ENCODE measurements at regions not wholly inside any gene's neighbourhood (a gene's known extent, or its start where the extent isn't known, plus 50 kb on each side); places are given as distances from the start of the nearest gene placed in this dataset.
"Not testable (repeated sequence)": the region's sequence is repeated elsewhere in the genome, so short reads cannot be mapped to it uniquely, and the experiment has no call there.

DNA sequence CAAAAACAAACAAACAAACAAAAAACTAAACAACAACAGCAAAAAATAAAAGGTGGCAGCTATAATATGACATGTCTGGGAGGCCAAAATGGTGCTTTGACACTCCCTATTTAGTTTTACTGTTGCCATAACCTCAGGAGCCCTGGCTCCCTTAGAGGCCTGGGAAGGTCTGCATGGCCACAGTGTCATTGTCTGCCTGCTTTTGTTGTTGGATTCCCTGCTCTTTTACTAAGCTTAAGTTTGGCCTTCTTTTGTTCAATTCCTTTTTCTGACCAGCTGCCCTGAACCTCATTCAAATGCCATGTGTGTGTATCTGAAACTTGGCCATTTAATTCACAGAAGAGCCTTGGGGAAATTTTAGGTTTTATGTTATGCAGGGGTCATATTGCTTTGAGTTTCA lies 458.2 kb downstream of the TMEM232 start:
- no peaks in the 10 kb centered on the region for H3K4me1 ChIP-seq
- intact Hi-C loops (cut with DNase I), result no loop called here
- H3K4me3 ChIP-seq, result no peak overlapping the region
- H3K36me3 ChIP-seq, result no peaks in the 10 kb centered on the region
- H3K27me3 ChIP-seq, result no peaks in the 10 kb centered on the region
- no peak for DNase-seq (ENCODE audit: extremely low spot score in 2 of 2)
- TF ChIP-seq POLR2A (IDR thresholded peaks at IDR 0.05), result no peak
- TF ChIP-seq, protein P1, sequence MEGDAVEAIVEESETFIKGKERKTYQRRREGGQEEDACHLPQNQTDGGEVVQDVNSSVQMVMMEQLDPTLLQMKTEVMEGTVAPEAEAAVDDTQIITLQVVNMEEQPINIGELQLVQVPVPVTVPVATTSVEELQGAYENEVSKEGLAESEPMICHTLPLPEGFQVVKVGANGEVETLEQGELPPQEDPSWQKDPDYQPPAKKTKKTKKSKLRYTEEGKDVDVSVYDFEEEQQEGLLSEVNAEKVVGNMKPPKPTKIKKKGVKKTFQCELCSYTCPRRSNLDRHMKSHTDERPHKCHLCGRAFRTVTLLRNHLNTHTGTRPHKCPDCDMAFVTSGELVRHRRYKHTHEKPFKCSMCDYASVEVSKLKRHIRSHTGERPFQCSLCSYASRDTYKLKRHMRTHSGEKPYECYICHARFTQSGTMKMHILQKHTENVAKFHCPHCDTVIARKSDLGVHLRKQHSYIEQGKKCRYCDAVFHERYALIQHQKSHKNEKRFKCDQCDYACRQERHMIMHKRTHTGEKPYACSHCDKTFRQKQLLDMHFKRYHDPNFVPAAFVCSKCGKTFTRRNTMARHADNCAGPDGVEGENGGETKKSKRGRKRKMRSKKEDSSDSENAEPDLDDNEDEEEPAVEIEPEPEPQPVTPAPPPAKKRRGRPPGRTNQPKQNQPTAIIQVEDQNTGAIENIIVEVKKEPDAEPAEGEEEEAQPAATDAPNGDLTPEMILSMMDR (IDR thresholded peaks at IDR 0.05), result no peak
- TF ChIP-seq POLR2AphosphoS5 (IDR thresholded peaks at IDR 0.05; ENCODE audit: insufficient read depth in 1 of 2, low read depth in 1 of 2), result no peak
- H3K9me3 ChIP-seq, result no peaks in the 10 kb centered on the region
- no peak overlapping the region for H3K27ac ChIP-seq

GRCh38 chr5:110268985-110269384 lies 457.5 kb downstream of the TMEM232 start:
- Histone ChIP-seq H3K27me3 (no peaks in the 10 kb centered on the region), H3K36me3 (no peaks in the 10 kb centered on the region), H3K27ac (no peak overlapping the region), H3K4me3 (no peak overlapping the region), H3K9me3 (no peaks in the 10 kb centered on the region), H3K4me1 (no peaks in the 10 kb centered on the region)
- TF ChIP-seq POLR2A (IDR thresholded peaks at IDR 0.05) (no peak), POLR2AphosphoS5 (IDR thresholded peaks at IDR 0.05; ENCODE audit: insufficient read depth in 1 of 2, low read depth in 1 of 2) (no peak)
- TF ChIP-seq, protein P1 (IDR thresholded peaks at IDR 0.05), result no peak
- intact Hi-C loops (cut with DNase I), result no loop called here
- no peak for DNase-seq (ENCODE audit: extremely low spot score in 2 of 2)

- Histone ChIP-seq H3K4me1 (no peaks in the 10 kb centered on the region), H3K9me3 (no peaks in the 10 kb centered on the region), H3K27me3 (no peaks in the 10 kb centered on the region), H3K27ac (no peak overlapping the region), H3K4me3 (no peak overlapping the region), H3K36me3 (no peaks in the 10 kb centered on the region)
- no peak for DNase-seq (ENCODE audit: extremely low spot score in 2 of 2)
- intact Hi-C loops (cut with DNase I), result no loop called here
- no peak for TF ChIP-seq POLR2A (IDR thresholded peaks at IDR 0.05)
- TF ChIP-seq, protein P1 (IDR thresholded peaks at IDR 0.05), result no peak
Observed at GRCh38 chr5:110269478-110270142, 456.9 kb downstream of the TMEM232 start.

DNA sequence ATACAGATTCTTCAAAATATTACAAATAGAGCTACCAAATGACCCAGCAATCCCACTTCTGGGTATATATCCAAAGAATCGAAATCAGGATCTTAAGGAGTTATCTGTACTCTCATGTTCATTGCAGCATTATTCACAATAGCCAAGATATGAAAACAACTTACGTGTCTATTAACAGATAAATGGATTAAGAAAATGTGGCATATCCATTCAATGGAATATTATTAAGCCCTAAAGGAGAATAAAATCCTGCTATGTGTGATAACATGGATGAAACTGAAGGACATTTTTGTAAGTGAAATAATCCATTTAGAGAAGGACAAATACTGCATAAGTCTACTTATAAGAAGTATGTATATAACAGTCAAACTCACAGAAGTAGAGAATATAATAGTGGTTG lies 450.6 kb downstream of the TMEM232 start:
- Histone ChIP-seq H3K36me3 (no peaks in the 10 kb centered on the region), H3K27ac (no peak overlapping the region), H3K4me1 (no peaks in the 10 kb centered on the region), H3K9me3 (peaks cover 4% of the 10 kb centered on the region), H3K4me3 (no peak overlapping the region), H3K27me3 (no peaks in the 10 kb centered on the region)
- TF ChIP-seq POLR2AphosphoS5 (IDR thresholded peaks at IDR 0.05; ENCODE audit: insufficient read depth in 1 of 2, low read depth in 1 of 2) (no peak), POLR2A (IDR thresholded peaks at IDR 0.05) (no peak)
- TF ChIP-seq, protein P1 (IDR thresholded peaks at IDR 0.05), result no peak
- intact Hi-C loops (cut with DNase I), result no loop called here
- DNase-seq (ENCODE audit: extremely low spot score in 2 of 2), result no peak

DNA sequence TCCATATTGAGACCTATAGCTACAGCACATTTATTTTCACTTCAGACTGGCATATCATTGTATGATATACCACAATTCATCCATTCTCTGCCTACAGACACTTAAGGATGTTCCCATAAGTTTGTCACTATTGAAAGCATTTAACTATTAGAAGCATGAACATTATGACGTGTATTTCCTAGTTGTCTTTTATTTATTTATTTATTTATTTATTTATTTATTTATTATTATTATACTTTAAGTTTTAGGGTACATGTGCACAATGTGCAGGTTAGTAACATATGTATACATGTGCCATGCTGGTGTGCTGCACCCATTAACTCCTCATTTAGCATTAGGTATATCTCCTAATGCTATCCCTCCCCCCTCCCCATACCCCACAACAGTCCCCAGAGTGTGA lies 448.0 kb downstream of the TMEM232 start:
- H3K4me3 ChIP-seq; H3K9me3 ChIP-seq; H3K27me3 ChIP-seq; H3K4me1 ChIP-seq; H3K36me3 ChIP-seq; intact Hi-C loops (cut with DNase I); H3K27ac ChIP-seq; DNase-seq (ENCODE audit: extremely low spot score in 2 of 2): not testable (repeated sequence)

- intact Hi-C loops (cut with DNase I); H3K4me1 ChIP-seq; H3K27ac ChIP-seq; H3K9me3 ChIP-seq; DNase-seq (ENCODE audit: extremely low spot score in 2 of 2); H3K36me3 ChIP-seq; H3K27me3 ChIP-seq; H3K4me3 ChIP-seq: not testable (repeated sequence)
Observed at GRCh38 chr5:110284121-110284520, 442.4 kb downstream of the TMEM232 start.
